ENCODE measurements at regions not wholly inside any gene's neighbourhood (a gene's known extent, or its start where the extent isn't known, plus 50 kb on each side); places are given as distances from the start of the nearest gene placed in this dataset.

DNA sequence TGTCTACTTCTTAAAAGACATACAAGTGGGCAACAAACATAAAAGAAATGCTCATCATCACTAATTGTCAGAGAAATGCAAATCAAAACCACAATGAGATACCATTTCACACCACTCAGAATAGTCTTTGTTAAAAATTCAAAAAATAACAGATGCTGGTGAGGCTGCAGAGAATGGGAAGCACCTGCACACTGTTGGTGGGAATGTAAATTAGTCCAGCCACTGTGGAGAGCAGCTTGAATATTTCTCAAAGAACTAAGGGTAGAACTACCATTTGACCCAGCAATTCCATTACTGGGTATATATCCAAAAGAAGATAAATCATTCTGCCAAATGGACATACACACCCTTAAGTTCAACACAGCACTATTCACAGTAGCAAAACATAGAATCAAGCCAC, 61.8 kb upstream of the STEAP1 start:
- in situ Hi-C loops (cut with HindIII; ENCODE audit: low pct_unique_long_range_greater_than_20kb, low sequenced_read_pairs), result no loop called here

DNA sequence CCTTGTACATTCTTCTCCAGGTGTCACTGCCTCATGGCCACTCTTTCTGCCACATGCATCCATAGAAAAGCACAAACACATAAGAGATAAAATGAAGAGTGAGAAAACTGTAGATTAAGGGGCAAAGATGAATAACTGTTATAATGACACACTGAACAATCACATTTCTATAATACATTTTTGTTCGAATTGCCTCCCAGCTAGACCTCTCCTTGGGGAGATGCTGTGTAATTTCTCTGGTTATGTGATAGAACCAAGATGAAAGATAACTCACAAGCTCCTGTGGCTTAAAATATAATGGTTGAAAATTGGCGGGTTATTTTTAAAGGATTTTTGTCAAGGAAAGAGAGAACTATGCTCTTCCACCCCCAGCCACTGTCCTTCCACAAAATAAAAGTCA, 60.2 kb upstream of the STEAP1 start:
- in situ Hi-C loops (cut with HindIII; ENCODE audit: low pct_unique_long_range_greater_than_20kb, low sequenced_read_pairs), result no loop called here
- DNase-seq (ENCODE audit: low read depth, low spot score), result no peak

More for the DNA sequence above, 61.8 kb upstream of the STEAP1 start:
- DNase-seq (ENCODE audit: low read depth, low spot score), result no peak

Small RNAs in the stretch of these regions (small RNA-seq; reads per million reads assigned to genes)
- gene RNU6-274P, result 0 to 0.05 reads per million in 2 experiments

Data from SK-MEL-5 (cell line).